ACC112 (cell line): ENCODE measurements at regions not wholly inside any gene's neighbourhood (a gene's known extent, or its start where the extent isn't known, plus 50 kb on each side); places are given as distances from the start of the nearest gene placed in this dataset.

Experiments used
- H2AFZ ChIP-seq: fragments of 200-600 bp; sonication (generic); one replicate; pipeline ENCODE4 v1.6.0; 2017; ENCODE audit warnings: antibody characterized with exemption, low read length; ENCODE audit not compliant: unreplicated experiment
- H3K27ac ChIP-seq: fragments of 200-600 bp; sonication (generic); 2 replicates; pipeline ENCODE4 v1.5.1; 2014; ENCODE audit warnings: low read depth, mild to moderate bottlenecking, antibody characterized with exemption, low read length, moderate library complexity
- H3K27me3 ChIP-seq: fragments of 200-600 bp; sonication (generic); 2 replicates; pipeline ENCODE4 v1.6.1; 2014; ENCODE audit warnings: mild to moderate bottlenecking, antibody characterized with exemption, low read length, moderate library complexity, mixed read lengths; ENCODE audit not compliant: insufficient read depth
- H3K36me3 ChIP-seq: fragments of 200-600 bp; sonication (generic); 2 replicates; pipeline ENCODE4 v1.6.1; 2016; ENCODE audit warnings: mild to moderate bottlenecking, antibody characterized with exemption, low read length, moderate library complexity, mixed read lengths; ENCODE audit not compliant: insufficient read depth
- H3K4me1 ChIP-seq: fragments of 200-600 bp; sonication (generic); one replicate; pipeline ENCODE4 v1.6.1; 2016; ENCODE audit warnings: low read length, mixed read lengths; ENCODE audit not compliant: insufficient read depth, unreplicated experiment, control insufficient read depth
- H3K4me3 ChIP-seq: fragments of 200-600 bp; sonication (generic); 2 replicates; pipeline ENCODE4 v1.5.1; 2014; ENCODE audit warnings: mild to moderate bottlenecking, low read depth, low read length
- H3K79me2 ChIP-seq: fragments of 200-600 bp; sonication (generic); one replicate; pipeline ENCODE4 v1.6.0; 2016; ENCODE audit warnings: low read length; ENCODE audit not compliant: control insufficient read depth, unreplicated experiment, insufficient read depth

DNA sequence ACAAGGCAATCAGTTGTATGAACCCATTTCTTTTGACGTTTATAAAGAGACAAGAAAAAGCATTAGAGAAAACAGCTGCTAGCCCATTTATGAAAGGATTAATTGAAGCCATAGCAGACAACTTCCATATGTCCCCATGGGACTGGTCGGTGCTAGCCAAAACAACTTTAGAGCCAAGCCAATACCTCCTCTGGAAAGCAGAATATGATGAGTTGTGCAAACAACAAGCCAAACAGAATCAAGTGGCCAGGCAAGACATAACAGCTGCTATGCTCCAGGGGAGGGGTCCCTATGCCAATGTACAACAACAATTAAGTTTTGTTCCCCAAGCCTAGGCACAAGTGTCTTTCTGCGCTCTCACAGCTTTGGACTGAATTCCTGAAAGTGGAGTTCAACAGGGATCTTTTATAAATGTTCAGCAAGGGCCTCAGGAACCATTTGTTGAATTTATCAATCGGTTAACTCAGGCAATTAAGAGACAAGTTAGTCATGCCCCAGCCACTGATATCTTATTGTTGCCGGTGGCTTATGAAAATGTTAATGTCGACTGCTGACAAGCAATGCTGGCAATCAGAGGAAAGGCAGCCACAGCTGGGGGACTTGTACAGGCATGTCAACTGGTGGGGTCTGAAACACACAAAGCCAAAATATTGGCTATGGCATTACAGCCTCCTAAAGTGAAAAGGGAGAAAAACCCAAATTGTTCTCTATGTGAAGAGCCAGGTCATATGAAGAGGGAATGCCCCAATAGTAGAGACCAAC, 1593.1 kb upstream of the TENM4 start:
- Histone ChIP-seq H3K27ac (no peak overlapping the region), H2AFZ (no peak overlapping the region), H3K4me3 (no peak overlapping the region), H3K27me3 (peaks cover 4% of the 10 kb centered on the region; the same call in 1 of the 2 replicates), H3K4me1 (no peaks in the 10 kb centered on the region), H3K79me2 (no peaks in the 10 kb centered on the region), H3K36me3 (no peaks in the 10 kb centered on the region)

GRCh38 chr11:81032906-81033305, 1592.1 kb upstream of the TENM4 start:
- H3K4me3 ChIP-seq = no peak overlapping the region

DNA sequence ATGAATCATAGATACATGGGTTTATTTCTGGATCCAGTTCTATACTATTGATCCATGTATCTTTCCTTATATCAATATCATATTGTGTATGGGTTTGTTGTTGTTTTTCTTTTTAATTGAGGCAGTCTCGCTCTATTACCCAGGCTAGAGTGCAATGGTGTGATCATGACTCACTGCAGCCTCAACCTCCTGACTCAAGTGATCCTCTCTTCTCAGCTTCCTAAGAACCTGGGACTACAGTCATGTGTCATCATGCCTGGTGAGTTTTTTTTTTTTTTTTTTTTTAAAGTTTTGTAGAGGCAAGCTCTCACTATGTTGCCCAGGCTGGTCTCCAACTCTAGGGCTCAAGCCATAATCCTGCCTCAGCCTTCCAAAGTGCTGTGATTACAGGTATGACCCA, 1589.4 kb upstream of the TENM4 start:
- no peak overlapping the region for H2AFZ ChIP-seq
- H3K4me1 ChIP-seq = no peaks in the 10 kb centered on the region
- H3K27ac ChIP-seq = no peak overlapping the region
- H3K4me3 ChIP-seq = no peak overlapping the region
- peaks cover 26% of the 10 kb centered on the region for H3K27me3 ChIP-seq
- no peaks in the 10 kb centered on the region for H3K79me2 ChIP-seq
- no peaks in the 10 kb centered on the region for H3K36me3 ChIP-seq

More at GRCh38 chr11:81032906-81033305, 1592.1 kb upstream of the TENM4 start:
- Histone ChIP-seq H2AFZ (no peak overlapping the region), H3K27ac (no peak overlapping the region), H3K36me3 (no peaks in the 10 kb centered on the region), H3K4me1 (no peaks in the 10 kb centered on the region), H3K27me3 (peaks cover 9% of the 10 kb centered on the region; the same call in 1 of the 2 replicates), H3K79me2 (no peaks in the 10 kb centered on the region)

DNA sequence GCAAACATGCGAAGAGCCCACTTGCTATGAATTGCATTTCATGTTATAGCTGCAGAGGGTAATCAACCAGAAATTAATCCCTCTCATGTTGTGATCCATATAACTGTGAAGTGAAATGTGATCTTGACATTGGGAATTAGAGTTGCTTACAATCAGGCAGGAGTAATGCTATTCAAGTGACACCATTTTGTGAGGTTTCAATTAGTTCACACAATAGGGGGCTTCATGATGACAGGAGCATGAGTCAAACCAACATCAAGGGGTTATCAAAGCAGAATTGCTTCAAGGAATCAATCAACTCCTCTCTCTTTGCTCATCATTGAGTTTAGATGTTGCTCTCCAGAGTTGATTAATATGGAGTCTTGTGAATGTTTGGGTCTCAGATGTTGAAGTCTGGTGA, 1585.2 kb upstream of the TENM4 start:
- Histone ChIP-seq H3K4me3 (no peak overlapping the region), H3K79me2 (no peaks in the 10 kb centered on the region), H3K27me3 (peaks cover 43% of the 10 kb centered on the region), H3K27ac (no peak overlapping the region), H2AFZ (no peak overlapping the region), H3K4me1 (no peaks in the 10 kb centered on the region), H3K36me3 (no peaks in the 10 kb centered on the region)

- H3K79me2 ChIP-seq = no peaks in the 10 kb centered on the region
- H3K27me3 ChIP-seq = peaks cover 41% of the 10 kb centered on the region
- no peak overlapping the region for H2AFZ ChIP-seq
- H3K4me1 ChIP-seq = no peaks in the 10 kb centered on the region
- no peak overlapping the region for H3K27ac ChIP-seq
- H3K4me3 ChIP-seq = no peak overlapping the region
- H3K36me3 ChIP-seq = no peaks in the 10 kb centered on the region
These were observed 1581.2 kb upstream of the TENM4 start for GRCh38 chr11:81022057-81022456.

DNA sequence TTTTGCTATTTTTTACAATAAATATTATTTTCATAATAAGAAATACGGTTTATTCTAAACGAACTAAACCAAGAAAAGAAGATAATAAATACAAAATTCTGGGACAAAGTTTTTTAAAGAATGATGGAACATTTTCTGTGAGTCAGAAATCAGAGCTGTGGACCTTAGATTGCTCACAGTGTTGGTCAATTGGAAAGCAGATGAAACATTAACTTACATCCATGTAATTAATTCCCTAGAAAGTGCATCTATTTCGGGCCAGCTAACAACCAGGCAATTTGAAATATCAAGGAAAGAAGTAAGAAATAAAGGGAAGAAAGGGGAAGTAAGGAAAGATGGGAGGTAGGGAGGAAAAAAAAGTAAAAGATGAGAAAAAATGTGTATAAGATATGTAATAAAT, 1569.8 kb upstream of the TENM4 start:
- H3K4me3 ChIP-seq = no peak overlapping the region
- no peaks in the 10 kb centered on the region for H3K79me2 ChIP-seq
- no peaks in the 10 kb centered on the region for H3K27me3 ChIP-seq
- peaks cover 12% of the 10 kb centered on the region for H3K4me1 ChIP-seq
- H3K36me3 ChIP-seq = no peaks in the 10 kb centered on the region
- no peak overlapping the region for H3K27ac ChIP-seq
- H2AFZ ChIP-seq = no peak overlapping the region

DNA sequence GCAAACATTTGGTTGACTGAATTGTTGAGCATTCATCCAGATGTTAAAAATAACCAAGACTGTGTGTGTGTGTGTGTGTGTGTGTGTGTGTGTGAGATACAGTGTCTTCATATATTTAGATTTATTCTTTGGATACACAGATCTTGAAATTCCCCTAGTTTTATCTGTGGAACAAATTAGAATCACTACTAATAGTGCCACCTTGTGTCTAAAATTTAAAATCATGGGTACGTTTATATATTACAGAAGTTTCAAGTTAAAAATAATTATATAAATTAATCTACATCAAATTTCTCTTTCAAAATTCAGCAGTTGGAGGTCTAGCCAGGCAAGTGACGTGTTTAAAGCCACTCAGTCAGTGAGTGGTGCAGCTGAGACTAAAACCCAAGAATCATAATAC, 1566.2 kb upstream of the TENM4 start:
- H3K4me1 ChIP-seq = peaks cover 20% of the 10 kb centered on the region

DNA sequence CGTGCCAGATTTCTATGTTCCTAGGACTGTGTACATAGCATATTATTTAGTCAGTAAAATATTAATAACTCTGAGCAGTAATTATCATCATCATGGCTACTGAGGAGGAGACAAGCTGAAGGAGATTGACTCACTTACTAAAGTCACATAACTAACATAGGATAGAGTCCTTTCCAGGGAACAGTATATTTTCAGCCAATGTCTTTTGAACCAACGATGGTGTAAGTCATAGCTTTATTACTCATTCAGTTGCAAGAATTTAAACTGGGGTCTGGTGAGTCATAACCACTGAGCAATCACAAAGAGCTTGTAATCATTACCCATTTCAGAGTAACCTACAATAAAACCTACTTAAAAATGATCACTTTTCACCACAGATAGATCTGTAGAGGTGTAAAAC, 1564.8 kb upstream of the TENM4 start:
- Histone ChIP-seq H3K27me3 (no peaks in the 10 kb centered on the region), H3K79me2 (no peaks in the 10 kb centered on the region), H2AFZ (peak overlapping the region; percentile 97), H3K36me3 (no peaks in the 10 kb centered on the region), H3K4me3 (no peak overlapping the region), H3K4me1 (peaks cover 20% of the 10 kb centered on the region), H3K27ac (peak overlapping the region; percentile 67)

More for the DNA sequence above, 1566.2 kb upstream of the TENM4 start:
- Histone ChIP-seq H3K36me3 (no peaks in the 10 kb centered on the region), H3K4me3 (no peak overlapping the region), H3K79me2 (no peaks in the 10 kb centered on the region), H3K27me3 (no peaks in the 10 kb centered on the region), H3K27ac (no peak overlapping the region), H2AFZ (no peak overlapping the region)

DNA sequence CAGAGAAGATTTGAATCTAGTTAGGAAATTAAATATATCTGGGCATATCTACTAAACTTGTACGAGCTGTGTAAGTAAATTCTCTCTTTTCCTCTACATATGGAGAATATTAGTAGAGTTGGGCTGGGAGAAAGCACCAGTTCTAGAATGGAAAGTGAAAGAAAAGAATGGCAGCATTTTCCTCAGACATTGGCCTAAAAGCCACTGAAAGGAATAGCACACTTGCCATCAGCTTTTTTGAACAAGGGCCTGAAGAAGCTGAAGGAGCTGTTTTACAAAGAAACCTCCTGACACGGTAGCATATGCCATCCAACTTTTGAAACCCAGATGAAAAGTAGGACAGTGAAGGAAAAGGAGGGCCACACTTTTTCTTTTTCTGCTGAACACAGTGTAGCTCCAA, 1563.7 kb upstream of the TENM4 start:
- Histone ChIP-seq H3K27me3 (no peaks in the 10 kb centered on the region), H3K4me3 (peak overlapping the region; percentile 52), H3K27ac (peak overlapping the region; percentile 67), H2AFZ (peak overlapping the region; percentile 97), H3K36me3 (no peaks in the 10 kb centered on the region), H3K4me1 (peaks cover 20% of the 10 kb centered on the region), H3K79me2 (no peaks in the 10 kb centered on the region)

DNA sequence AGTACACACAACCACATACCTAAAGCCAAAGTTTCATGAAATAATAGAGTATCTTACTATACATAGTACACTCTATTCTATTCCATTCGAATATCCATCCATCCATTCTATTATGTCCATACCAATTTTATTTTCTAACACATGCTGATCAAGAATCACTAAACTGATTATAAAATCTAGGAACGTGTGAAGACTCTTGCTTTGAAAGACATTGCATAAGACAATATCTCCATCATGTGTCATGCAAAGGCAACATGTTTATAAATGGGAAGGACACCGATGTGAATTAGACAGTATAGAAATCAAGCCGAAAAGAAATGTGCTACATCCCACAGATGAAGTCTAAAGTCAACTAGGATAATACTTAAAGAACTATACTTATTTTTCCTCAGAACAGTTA, 1561.5 kb upstream of the TENM4 start:
- H3K79me2 ChIP-seq = no peaks in the 10 kb centered on the region
- H3K4me1 ChIP-seq = peaks cover 20% of the 10 kb centered on the region
- H2AFZ ChIP-seq = no peak overlapping the region
- H3K4me3 ChIP-seq = no peak overlapping the region
- H3K27ac ChIP-seq = no peak overlapping the region
- no peaks in the 10 kb centered on the region for H3K27me3 ChIP-seq
- no peaks in the 10 kb centered on the region for H3K36me3 ChIP-seq

- Histone ChIP-seq H2AFZ (no peak overlapping the region), H3K79me2 (no peaks in the 10 kb centered on the region), H3K4me1 (peaks cover 9% of the 10 kb centered on the region), H3K27ac (no peak overlapping the region), H3K36me3 (no peaks in the 10 kb centered on the region), H3K4me3 (no peak overlapping the region), H3K27me3 (no peaks in the 10 kb centered on the region)
These were observed 1559.9 kb upstream of the TENM4 start for GRCh38 chr11:81000735-81001134.
